DOHH2 (cell line): ENCODE measurements at regions not wholly inside any gene's neighbourhood (a gene's known extent, or its start where the extent isn't known, plus 50 kb on each side); places are given as distances from the start of the nearest gene placed in this dataset.

Source experiments
- CTCF ChIP-seq: fragments of 200-600 bp; sonication (generic); IDR thresholded peaks from one replicate; pipeline ENCODE4 v1.5.1; 2014; ENCODE audit warnings: antibody characterized with exemption, mild to moderate bottlenecking, low read depth, low read length; ENCODE audit not compliant: poor library complexity, severe bottlenecking
- EZH2phosphoT487 ChIP-seq: fragments of 200-600 bp; sonication (generic); IDR thresholded peaks from 2 replicates; pipeline ENCODE4 v1.6.1; 2017; ENCODE audit warnings: borderline replicate concordance, mild to moderate bottlenecking, antibody characterized with exemption, low read length, moderate library complexity, mixed read lengths

DNA sequence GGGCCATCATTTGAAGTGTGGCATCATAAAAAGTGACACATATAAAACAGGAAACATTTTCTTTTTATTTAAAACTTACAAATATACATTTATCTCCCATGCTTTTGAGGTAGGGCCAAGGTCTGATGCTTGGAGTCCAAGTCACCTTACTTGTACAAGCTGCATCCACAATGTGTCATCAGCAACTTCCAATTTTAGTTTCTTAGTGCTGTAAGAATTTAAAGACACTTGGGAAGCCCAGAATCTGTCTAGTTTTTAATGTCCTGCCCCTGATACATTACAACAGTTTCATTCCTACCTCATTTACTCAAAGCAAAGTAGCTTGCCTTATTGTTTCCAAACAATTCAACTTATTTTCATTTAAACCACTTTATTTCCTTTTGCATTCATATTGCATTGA is 297.7 kb downstream of the MTX2 start:
- no peak for TF ChIP-seq CTCF
- TF ChIP-seq EZH2phosphoT487, result no peak
